OCI-LY1 (cell line): ENCODE measurements at regions not wholly inside any gene's neighbourhood (a gene's known extent, or its start where the extent isn't known, plus 50 kb on each side); places are given as distances from the start of the nearest gene placed in this dataset.

Experiments
- H2AFZ ChIP-seq: fragments of 200-600 bp; sonication (generic), shearing (Covaris generic); 2 replicates; pipeline ENCODE4 v1.6.0; 2014; ENCODE audit warnings: antibody characterized with exemption, mild to moderate bottlenecking, low read length
- H3F3A ChIP-seq: fragments of 200-600 bp; sonication (generic), shearing (Covaris generic); 2 replicates; pipeline ENCODE4 v1.6.0; 2014; ENCODE audit warnings: mild to moderate bottlenecking, antibody characterized with exemption, low read length, moderate library complexity; ENCODE audit not compliant: insufficient read depth
- H3K27ac ChIP-seq: fragments of 200-600 bp; sonication (generic); 2 replicates; pipeline ENCODE4 v1.5.1; 2014; ENCODE audit warnings: low read length, mixed run types, mild to moderate bottlenecking, low read depth; ENCODE audit not compliant: poor library complexity, severe bottlenecking
- H3K27me3 ChIP-seq: fragments of 200-600 bp; sonication (generic); 2 replicates; pipeline ENCODE4 v1.6.0; 2014; ENCODE audit warnings: antibody characterized with exemption, mild to moderate bottlenecking, low read length, moderate library complexity; ENCODE audit not compliant: insufficient read depth
- H3K36me3 ChIP-seq: fragments of 200-600 bp; sonication (generic); 2 replicates; pipeline ENCODE4 v1.6.1; 2014; ENCODE audit warnings: mild to moderate bottlenecking, antibody characterized with exemption, low read length, moderate library complexity, mixed read lengths; ENCODE audit not compliant: insufficient read depth
- H3K4me1 ChIP-seq: fragments of 200-600 bp; sonication (generic); 2 replicates; pipeline ENCODE4 v1.5.1; 2014; ENCODE audit warnings: mild to moderate bottlenecking, low read length, moderate library complexity; ENCODE audit not compliant: insufficient read depth, severe bottlenecking
- H3K4me2 ChIP-seq: fragments of 200-600 bp; sonication (generic), shearing (Covaris generic); 2 replicates; pipeline ENCODE4 v1.6.1; 2014; ENCODE audit warnings: low read length
- H3K4me3 ChIP-seq: fragments of 200-600 bp; sonication (generic); 2 replicates; pipeline ENCODE4 v1.5.1; 2014; ENCODE audit warnings: low read length, low read depth, mild to moderate bottlenecking, mixed read lengths; ENCODE audit not compliant: poor library complexity, severe bottlenecking
- H3K79me2 ChIP-seq: fragments of 200-600 bp; shearing (Covaris generic); 2 replicates; pipeline ENCODE4 v1.6.1; 2016; ENCODE audit warnings: mixed run types, low read length, mixed read lengths; ENCODE audit not compliant: insufficient read depth
- H3K9ac ChIP-seq: fragments of 200-600 bp; sonication (generic), shearing (Covaris generic); 2 replicates; pipeline ENCODE4 v1.6.1; 2014; ENCODE audit warnings: mild to moderate bottlenecking, low read length, mixed read lengths
- H3K9me2 ChIP-seq: fragments of 200-600 bp; sonication (generic), shearing (Covaris generic); 2 replicates; pipeline ENCODE4 v1.6.1; 2014; ENCODE audit warnings: low read depth, mild to moderate bottlenecking, low read length, mixed read lengths
- H3K9me3 ChIP-seq: fragments of 200-600 bp; shearing (Covaris generic); 2 replicates; pipeline ENCODE4 v1.6.1; 2014; ENCODE audit warnings: low read length, mixed read lengths
- H4K20me1 ChIP-seq: fragments of 200-600 bp; sonication (generic), shearing (Covaris generic); 2 replicates; pipeline ENCODE4 v1.6.0; 2016; ENCODE audit warnings: mild to moderate bottlenecking, low read length; ENCODE audit not compliant: insufficient read depth
- EZH2 ChIP-seq: fragments of 200-600 bp; sonication (generic), shearing (Covaris generic); IDR thresholded peaks from 2 replicates; pipeline ENCODE4 v1.8.0; 2017; ENCODE audit warnings: borderline replicate concordance, mixed run types, mild to moderate bottlenecking, antibody characterized with exemption, low read length, moderate library complexity, mixed read lengths
- TF ChIP-seq, protein P1 (sequence below): fragments of 200-600 bp; sonication (generic), shearing (Covaris generic); IDR thresholded peaks from 2 replicates; pipeline ENCODE4 v1.5.1; 2017; ENCODE audit warnings: mild to moderate bottlenecking, antibody characterized with exemption, low read length, moderate library complexity, mixed read lengths

DNA sequence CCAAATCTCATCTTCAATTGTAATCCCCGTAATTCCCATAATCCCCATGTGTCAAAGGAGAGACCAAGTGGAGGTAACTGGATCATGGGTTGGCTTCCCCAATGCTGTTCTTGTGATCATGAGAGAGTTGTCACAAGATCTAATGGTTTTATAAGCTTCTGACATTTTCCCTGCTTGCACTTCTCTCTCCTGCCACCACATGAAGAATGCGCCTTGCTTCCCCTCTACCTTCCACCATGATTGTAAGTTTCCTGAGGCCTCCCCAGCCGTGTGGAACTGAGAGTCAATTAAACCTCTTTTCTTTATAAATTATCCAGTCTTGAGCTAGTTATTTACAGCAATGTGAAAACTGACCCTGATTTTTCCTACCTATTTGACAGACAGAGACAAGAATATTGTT lies 162.5 kb upstream of the SYT6 start:
- Histone ChIP-seq H3K36me3 (no peaks in the 10 kb centered on the region), H3K9me3 (0 out of 2 replicates have a peak, but pooled peaks cover 2% of the 10 kb centered on the region), H3F3A (no peaks in the 10 kb centered on the region), H3K9ac (no peak overlapping the region), H3K79me2 (no peaks in the 10 kb centered on the region), H2AFZ (no peak overlapping the region), H3K4me1 (no peaks in the 10 kb centered on the region), H3K27ac (no peak overlapping the region), H3K4me2 (no peak overlapping the region), H3K9me2 (no peaks in the 10 kb centered on the region), H3K4me3 (no peak overlapping the region), H4K20me1 (no peaks in the 10 kb centered on the region), H3K27me3 (no peaks in the 10 kb centered on the region)
- TF ChIP-seq, protein P1, sequence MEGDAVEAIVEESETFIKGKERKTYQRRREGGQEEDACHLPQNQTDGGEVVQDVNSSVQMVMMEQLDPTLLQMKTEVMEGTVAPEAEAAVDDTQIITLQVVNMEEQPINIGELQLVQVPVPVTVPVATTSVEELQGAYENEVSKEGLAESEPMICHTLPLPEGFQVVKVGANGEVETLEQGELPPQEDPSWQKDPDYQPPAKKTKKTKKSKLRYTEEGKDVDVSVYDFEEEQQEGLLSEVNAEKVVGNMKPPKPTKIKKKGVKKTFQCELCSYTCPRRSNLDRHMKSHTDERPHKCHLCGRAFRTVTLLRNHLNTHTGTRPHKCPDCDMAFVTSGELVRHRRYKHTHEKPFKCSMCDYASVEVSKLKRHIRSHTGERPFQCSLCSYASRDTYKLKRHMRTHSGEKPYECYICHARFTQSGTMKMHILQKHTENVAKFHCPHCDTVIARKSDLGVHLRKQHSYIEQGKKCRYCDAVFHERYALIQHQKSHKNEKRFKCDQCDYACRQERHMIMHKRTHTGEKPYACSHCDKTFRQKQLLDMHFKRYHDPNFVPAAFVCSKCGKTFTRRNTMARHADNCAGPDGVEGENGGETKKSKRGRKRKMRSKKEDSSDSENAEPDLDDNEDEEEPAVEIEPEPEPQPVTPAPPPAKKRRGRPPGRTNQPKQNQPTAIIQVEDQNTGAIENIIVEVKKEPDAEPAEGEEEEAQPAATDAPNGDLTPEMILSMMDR: no peak; the same call in 1 of the 2 replicates

DNA sequence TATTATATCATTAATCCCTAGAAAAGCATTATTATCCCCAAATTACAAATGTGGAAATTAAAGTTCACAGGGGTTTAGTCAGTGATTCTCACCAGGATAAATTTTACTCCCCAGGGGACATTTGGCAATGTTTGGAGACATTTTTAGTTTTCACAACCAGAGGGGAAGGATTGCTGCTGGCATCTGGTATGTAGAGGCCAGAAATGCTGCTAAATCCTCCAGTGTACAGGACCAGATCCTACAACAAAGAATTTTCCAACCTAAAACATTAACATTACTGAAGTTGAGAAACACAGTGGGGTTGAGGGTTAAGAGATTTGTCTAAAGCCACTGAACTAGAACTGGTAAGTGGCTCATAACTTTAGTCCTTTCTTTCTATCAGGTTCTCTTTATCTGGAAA lies 162.0 kb upstream of the SYT6 start:
- Histone ChIP-seq H3K4me1 (no peaks in the 10 kb centered on the region), H3K9me2 (no peaks in the 10 kb centered on the region), H3K4me2 (no peak overlapping the region), H3K9me3 (0 out of 2 replicates have a peak, but pooled peaks cover 2% of the 10 kb centered on the region), H2AFZ (no peak overlapping the region), H4K20me1 (no peaks in the 10 kb centered on the region), H3F3A (no peaks in the 10 kb centered on the region), H3K79me2 (no peaks in the 10 kb centered on the region), H3K4me3 (no peak overlapping the region), H3K27ac (no peak overlapping the region), H3K9ac (no peak overlapping the region), H3K36me3 (no peaks in the 10 kb centered on the region), H3K27me3 (no peaks in the 10 kb centered on the region)
- TF ChIP-seq, protein P1: no peak
- no peak for TF ChIP-seq EZH2

DNA sequence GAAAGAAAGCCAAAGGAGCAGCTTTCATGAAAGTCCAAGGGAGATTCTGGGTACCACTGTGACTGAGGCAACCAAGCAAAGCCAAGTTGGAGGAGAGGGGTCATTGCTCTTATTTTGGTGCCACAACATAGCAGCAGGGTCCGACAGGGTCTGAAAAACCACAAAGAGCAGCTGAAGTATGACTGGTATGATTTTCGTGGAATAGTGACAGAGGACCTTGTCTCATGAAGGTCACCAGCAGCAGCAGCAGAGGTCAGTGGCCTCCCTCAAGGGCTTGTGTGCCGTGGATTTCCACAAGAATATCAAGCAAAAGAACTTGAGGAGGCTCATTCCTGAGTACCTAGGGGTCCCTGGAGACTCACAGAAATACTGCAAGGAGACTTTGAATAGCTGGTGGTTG lies 160.9 kb upstream of the SYT6 start:
- 0 out of 2 replicates have a peak, but pooled peaks cover 2% of the 10 kb centered on the region for H3K9me3 ChIP-seq
- no peaks in the 10 kb centered on the region for H3K79me2 ChIP-seq
- H3K4me1 ChIP-seq: no peaks in the 10 kb centered on the region
- H3K27ac ChIP-seq: no peak overlapping the region
- H3K4me2 ChIP-seq: no peak overlapping the region
- no peak overlapping the region for H2AFZ ChIP-seq
- no peaks in the 10 kb centered on the region for H3K36me3 ChIP-seq
- H3F3A ChIP-seq: no peaks in the 10 kb centered on the region
- no peak overlapping the region for H3K9ac ChIP-seq
- H3K4me3 ChIP-seq: no peak overlapping the region
- H3K9me2 ChIP-seq: no peaks in the 10 kb centered on the region
- no peaks in the 10 kb centered on the region for H4K20me1 ChIP-seq
- TF ChIP-seq, protein P1: no peak
- no peak for TF ChIP-seq EZH2
- no peaks in the 10 kb centered on the region for H3K27me3 ChIP-seq
